ENCODE measurements at regions not wholly inside any gene's neighbourhood (a gene's known extent, or its start where the extent isn't known, plus 50 kb on each side); places are given as distances from the start of the nearest gene placed in this dataset.

- no peak for TF ChIP-seq KDM1A (IDR thresholded peaks at IDR 0.05; ENCODE audit: borderline replicate concordance)
Observed at GRCh38 chr12:126474703-126475102, 1409.5 kb downstream of the AACS start (continued).

GRCh38 chr12:126480451-126480850 lies 1415.2 kb downstream of the AACS start:
- DNase-seq (ENCODE audit: low read depth, low spot score) (no peak), ATAC-seq (no peak), FAIRE-seq (no peak)
- Histone ChIP-seq H3K27me3 (replicated peaks in 1 of 2; ENCODE audit: control insufficient read depth in 2 of 2, insufficient read depth in 2 of 2, low read length in 1 of 2) (no peaks in the 10 kb centered on the region), H4K20me1 (ENCODE audit: control insufficient read depth, insufficient read depth) (no peaks in the 10 kb centered on the region), H3K9ac (ENCODE audit: control insufficient read depth, insufficient read depth, low read length) (no peak overlapping the region), H3K4me2 (ENCODE audit: control insufficient read depth, insufficient read depth) (no peak overlapping the region), H3K4me3 (no peak overlapping the region), H2AFZ (ENCODE audit: control insufficient read depth, low read depth, low read length) (no peak overlapping the region), H3K79me2 (ENCODE audit: control insufficient read depth, insufficient read depth, low read length) (no peaks in the 10 kb centered on the region), H3K27ac (ENCODE audit: control insufficient read depth, insufficient read depth) (no peak overlapping the region), H3K4me1 (ENCODE audit: control insufficient read depth, insufficient read depth, low read length) (no peaks in the 10 kb centered on the region), H3K36me3 (ENCODE audit: control insufficient read depth in 2 of 2, insufficient read depth in 2 of 2, low read length in 1 of 2) (no peaks in the 10 kb centered on the region), H3K9me3 (replicated peaks; ENCODE audit: control insufficient read depth, insufficient read depth, low read length) (no peaks in the 10 kb centered on the region)
- ChIA-PET POLR2A (no interaction called here), RAD21 (ENCODE audit: unreplicated experiment) (no interaction called here), SMC1A (ENCODE audit: uncharacterized antibody, unreplicated experiment) (no interaction called here), CTCF (no interaction called here)
- TF ChIP-seq POLR2AphosphoS2 (IDR thresholded peaks at IDR 0.05; ENCODE audit: low read depth, low read length) (no peak), RBBP5 (conservative IDR thresholded peaks at IDR 0.05) (no peak), EZH2 (IDR thresholded peaks at IDR 0.05; ENCODE audit: borderline replicate concordance, control insufficient read depth, low read depth, low read length) (no peak), MLLT1 (IDR thresholded peaks at IDR 0.05) (no peak), FOS (IDR thresholded peaks at IDR 0.05; ENCODE audit: borderline replicate concordance, extremely low read depth, insufficient read length) (no peak), PAX8 (IDR thresholded peaks at IDR 0.05) (no peak), CTCF (IDR thresholded peaks at IDR 0.05 in 2 of 3, conservative IDR thresholded peaks at IDR 0.05 in 1 of 3; ENCODE audit: control insufficient read depth in 2 of 3, extremely low read depth in 1 of 3, insufficient read depth in 1 of 3, low read depth in 3 of 3, low read length in 3 of 3) (no peak), SKIL (IDR thresholded peaks at IDR 0.05; ENCODE audit: low read depth, poor library complexity, severe bottlenecking) (no peak), CREM (IDR thresholded peaks at IDR 0.05; ENCODE audit: low read depth) (no peak), CEBPB (IDR thresholded peaks at IDR 0.05; ENCODE audit: borderline replicate concordance in 1 of 2, low read depth in 2 of 2, low read length in 2 of 2) (no peak), NR2C1 (IDR thresholded peaks at IDR 0.05) (no peak), CHD1 (IDR thresholded peaks at IDR 0.05; ENCODE audit: low read depth, low read length) (no peak), BRCA1 (IDR thresholded peaks at IDR 0.05; ENCODE audit: low read depth, low read length) (no peak), EED (IDR thresholded peaks at IDR 0.05; ENCODE audit: low read depth) (no peak), SMARCA5 (IDR thresholded peaks at IDR 0.05) (no peak), ZSCAN29 (IDR thresholded peaks at IDR 0.05) (no peak), BMI1 (IDR thresholded peaks at IDR 0.05; ENCODE audit: borderline replicate concordance) (no peak), KDM1A (IDR thresholded peaks at IDR 0.05; ENCODE audit: borderline replicate concordance) (no peak), SUZ12 (IDR thresholded peaks at IDR 0.05; ENCODE audit: unreplicated experiment) (no peak)
- intact Hi-C loops (cut with micrococcal nuclease; ENCODE audit: unreplicated experiment) (no loop called here), in situ Hi-C loops (cut with MboI) (no loop called here)
- no TSS peak for BruUV-seq (replicated peaks)
- 30% methylated on average over 10 of the region's 10 CpGs for WGBS (ENCODE audit: insufficient coverage, insufficient replicate concordance, low lambda C conversion rate, missing lambda C conversion rate)
